H9 (cell line): ENCODE measurements at regions not wholly inside any gene's neighbourhood (a gene's known extent, or its start where the extent isn't known, plus 50 kb on each side); places are given as distances from the start of the nearest gene placed in this dataset.

Experiments
- DNase-seq: peaks from one replicate; pipeline ENCODE4 v3.0.0-alpha.2; 2017
- H2AFZ ChIP-seq: one replicate; pipeline ENCODE4 v1.6.1; 2013; ENCODE audit warnings: mild to moderate bottlenecking, low read length, control low read depth, moderate library complexity
- H2AK5ac ChIP-seq: 2 replicates; pipeline ENCODE4 v1.6.1; 2013; ENCODE audit warnings: low read length, control low read depth, mixed read lengths; ENCODE audit not compliant: insufficient read length
- H2BK120ac ChIP-seq: one replicate; pipeline ENCODE4 v1.6.1; 2013; ENCODE audit warnings: low read depth, mild to moderate bottlenecking, low read length, control low read depth, inconsistent platforms; ENCODE audit not compliant: poor library complexity, severe bottlenecking
- H2BK12ac ChIP-seq: 2 replicates; pipeline ENCODE4 v1.6.1; 2013; ENCODE audit warnings: low read length, control low read depth, mixed read lengths, low read depth; ENCODE audit not compliant: insufficient read length
- H2BK15ac ChIP-seq: 2 replicates; pipeline ENCODE4 v1.6.1; 2013; ENCODE audit warnings: low read depth, low read length, control low read depth
- H2BK20ac ChIP-seq: one replicate; pipeline ENCODE4 v1.6.1; 2013; ENCODE audit warnings: low read depth, mild to moderate bottlenecking, low read length, control low read depth, inconsistent platforms; ENCODE audit not compliant: poor library complexity, severe bottlenecking
- H2BK5ac ChIP-seq: 2 replicates; pipeline ENCODE4 v1.6.1; 2013; ENCODE audit warnings: low read length, control low read depth, mixed read lengths; ENCODE audit not compliant: insufficient read length
- H3K14ac ChIP-seq: 2 replicates; pipeline ENCODE4 v1.6.1; 2013; ENCODE audit warnings: low read length, control low read depth; ENCODE audit not compliant: insufficient read depth
- H3K18ac ChIP-seq: 2 replicates; pipeline ENCODE4 v1.6.1; 2013; ENCODE audit warnings: low read depth, mild to moderate bottlenecking, mixed read lengths, low read length, control low read depth; ENCODE audit not compliant: insufficient read length
- H3K23ac ChIP-seq: 2 replicates; pipeline ENCODE4 v1.6.1; 2013; ENCODE audit warnings: low read length, control low read depth, mixed read lengths, low read depth; ENCODE audit not compliant: insufficient read length
- H3K23me2 ChIP-seq: 2 replicates; pipeline ENCODE4 v1.6.1; 2013; ENCODE audit warnings: low read depth, mild to moderate bottlenecking, mixed read lengths, low read length, control low read depth; ENCODE audit not compliant: insufficient read length, poor library complexity, severe bottlenecking
- H3K27ac ChIP-seq: 2 replicates; pipeline ENCODE4 v1.5.1; 2013; ENCODE audit warnings: low read length, control low read depth, mixed read lengths, low read depth; ENCODE audit not compliant: insufficient read length
- H3K27me3 ChIP-seq: 2 replicates; pipeline ENCODE4 v1.6.1; 2013; ENCODE audit warnings: low read length, control low read depth, inconsistent platforms; ENCODE audit not compliant: insufficient read depth
- H3K4ac ChIP-seq: 2 replicates; pipeline ENCODE4 v1.6.1; 2013; ENCODE audit warnings: low read depth, mild to moderate bottlenecking, control low read depth, inconsistent platforms, low read length, moderate library complexity
- H3K4me1 ChIP-seq: 2 replicates; pipeline ENCODE4 v1.6.1; 2013; ENCODE audit warnings: low read length, control low read depth, inconsistent platforms; ENCODE audit not compliant: insufficient read depth
- H3K4me2 ChIP-seq: 2 replicates; pipeline ENCODE4 v1.6.1; 2013; ENCODE audit warnings: low read length, control low read depth, mixed read lengths; ENCODE audit not compliant: insufficient read length, insufficient read depth
- H3K56ac ChIP-seq: 2 replicates; pipeline ENCODE4 v1.6.1; 2013; ENCODE audit warnings: low read depth, mild to moderate bottlenecking, mixed read lengths, low read length, control low read depth; ENCODE audit not compliant: insufficient read length
- H3K79me1 ChIP-seq: 2 replicates; pipeline ENCODE4 v1.6.1; 2013; ENCODE audit warnings: low read depth, mild to moderate bottlenecking, moderate library complexity, low read length, control low read depth, inconsistent platforms; ENCODE audit not compliant: insufficient read depth, poor library complexity, severe bottlenecking
- H3K79me2 ChIP-seq: 2 replicates; pipeline ENCODE4 v1.6.1; 2013; ENCODE audit warnings: low read length, control low read depth, inconsistent platforms; ENCODE audit not compliant: insufficient read depth
- H3K9ac ChIP-seq: 2 replicates; pipeline ENCODE4 v1.6.1; 2013; ENCODE audit warnings: low read length, control low read depth, mixed read lengths; ENCODE audit not compliant: insufficient read length; ENCODE audit errors: extremely low read depth
- H3K9me3 ChIP-seq: one replicate; pipeline ENCODE4 v1.6.1; 2013; ENCODE audit warnings: low read depth, low read length, inconsistent platforms; ENCODE audit not compliant: control insufficient read depth
- H3T11ph ChIP-seq: one replicate; pipeline ENCODE4 v1.6.1; 2013; ENCODE audit warnings: mild to moderate bottlenecking, low read length, control low read depth, inconsistent platforms
- H4K20me1 ChIP-seq: one replicate; pipeline ENCODE4 v1.6.1; 2013; ENCODE audit not compliant: control insufficient read depth, insufficient read length, insufficient read depth
- H4K5ac ChIP-seq: 2 replicates; pipeline ENCODE4 v1.6.1; 2013; ENCODE audit warnings: low read depth, mild to moderate bottlenecking, mixed read lengths, low read length, control low read depth; ENCODE audit not compliant: insufficient read length
- H4K8ac ChIP-seq: replicated peaks from 2 replicates; pipeline ENCODE4 v1.6.1; 2013; ENCODE audit warnings: low read length, control low read depth, mixed read lengths, low read depth; ENCODE audit not compliant: insufficient read length
- H4K91ac ChIP-seq: 2 replicates; pipeline ENCODE4 v1.6.1; 2013; ENCODE audit warnings: low read depth, mild to moderate bottlenecking, moderate library complexity, mixed read lengths, low read length, control low read depth; ENCODE audit not compliant: insufficient read length
- H3K27ac Mint-ChIP-seq, 3 experiments: 2 replicates in 2 of 3; 3 replicates in 1 of 3; pipeline ENCODE4 v1.8.0; 2020 to 2021; ENCODE audit warnings: mixed read lengths in 3 of 3, mild to moderate bottlenecking in 1 of 3, moderate library complexity in 1 of 3
- H3K27me3 Mint-ChIP-seq: 2 replicates; pipeline ENCODE4 v1.8.0; 2021; ENCODE audit warnings: low read depth, mild to moderate bottlenecking, moderate library complexity, mixed read lengths
- H3K36me3 Mint-ChIP-seq, 3 experiments: 2 replicates in 2 of 3; 3 replicates in 1 of 3; pipeline ENCODE4 v1.8.0; 2020 to 2021; ENCODE audit warnings: low read depth in 3 of 3, mixed read lengths in 3 of 3; ENCODE audit not compliant: insufficient read depth in 1 of 3
- H3K4me1 Mint-ChIP-seq, 2 experiments: 2 replicates each; pipeline ENCODE4 v1.8.0; 2020; ENCODE audit warnings: mixed read lengths in 2 of 2
- H3K4me3 Mint-ChIP-seq, 2 experiments: 2 replicates in 1 of 2; 3 replicates in 1 of 2; pipeline ENCODE4 v1.8.0; 2020 to 2021; ENCODE audit warnings: mild to moderate bottlenecking in 2 of 2, mixed read lengths in 2 of 2, moderate library complexity in 1 of 2
- H3K9me3 Mint-ChIP-seq, 2 experiments: 2 replicates in 1 of 2; 3 replicates in 1 of 2; pipeline ENCODE4 v1.8.0; 2020; ENCODE audit warnings: mild to moderate bottlenecking in 2 of 2, mixed read lengths in 2 of 2, moderate library complexity in 1 of 2
- WGBS: extraction: QIAGEN DNeasy Blood & Tissue Kit; methylation state at CpG from one replicate; pipeline ENCODE4 v1.1.7; 2013; ENCODE audit warnings: missing lambda C conversion rate, low lambda C conversion rate, mixed read lengths; ENCODE audit not compliant: insufficient read length; ENCODE audit errors: extremely low coverage; 5-methylcytosine and 5-hydroxymethylcytosine counted together
- TF ChIP-seq, protein P1 (sequence below): fragments of 200-600 bp; sonication (generic); conservative IDR thresholded peaks from 3 replicates; pipeline ENCODE4 v1.8.0; 2021; ENCODE audit warnings: antibody characterized with exemption, mild to moderate bottlenecking

DNA sequence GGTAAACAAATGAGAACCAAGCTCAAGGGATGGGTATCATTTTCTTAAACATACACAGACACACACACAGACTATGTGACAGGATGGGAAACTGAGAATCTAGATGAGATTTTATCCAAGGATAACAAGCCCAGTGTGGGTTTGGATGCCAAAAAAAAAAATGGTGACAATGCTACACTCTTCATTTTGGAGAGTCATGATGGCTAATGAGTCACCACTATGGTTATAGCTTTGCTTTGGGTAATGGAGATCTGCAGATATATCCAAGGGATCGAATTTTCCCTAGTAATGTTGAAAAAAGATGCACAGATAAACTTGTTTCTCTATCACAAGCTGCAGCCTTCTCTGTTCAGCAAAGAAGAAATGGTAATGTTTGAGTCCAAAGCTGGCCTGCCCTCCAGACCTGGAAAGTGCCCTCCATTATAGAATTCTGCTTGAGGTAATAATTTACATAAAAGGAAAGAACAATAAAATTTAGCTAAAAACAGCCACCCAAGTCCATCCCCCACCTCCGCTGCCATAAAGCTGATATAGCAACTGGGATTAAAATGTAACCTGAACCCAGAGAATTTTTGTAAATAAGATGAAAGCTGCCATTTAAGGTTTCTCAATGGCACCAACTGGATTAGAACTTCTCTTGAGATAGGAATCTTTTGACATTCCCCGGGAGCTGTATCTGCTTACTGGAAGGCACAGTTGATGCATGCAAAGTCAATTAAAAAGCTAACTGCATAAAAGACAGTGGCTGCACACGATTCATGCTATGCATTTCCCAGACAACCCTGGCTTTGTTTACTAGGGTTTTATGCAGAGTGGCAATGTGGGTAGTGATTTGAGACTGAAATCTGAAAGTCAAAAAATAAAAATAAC is 395.2 kb upstream of the LYPLAL1 start:
- no peak overlapping the region for H3K23ac ChIP-seq
- H2AK5ac ChIP-seq, result no peak overlapping the region
- H2AFZ ChIP-seq, result no peak overlapping the region
- H3T11ph ChIP-seq, result no peak overlapping the region
- Mint-ChIP-seq H3K9me3 (no peaks in the 10 kb centered on the region), H3K36me3 (no peaks in the 10 kb centered on the region), H3K4me3 (no peak overlapping the region), H3K27me3 (no peaks in the 10 kb centered on the region), H3K4me1 (peaks cover 4 to 9% of the 10 kb centered on the region in 2 experiments; a peak in 3 of 4 replicates), H3K27ac (no peak overlapping the region)
- H2BK15ac ChIP-seq, result no peak overlapping the region
- no peak overlapping the region for H2BK20ac ChIP-seq
- H2BK12ac ChIP-seq, result no peak overlapping the region
- no peak overlapping the region for H3K4me2 ChIP-seq
- TF ChIP-seq, protein P1, sequence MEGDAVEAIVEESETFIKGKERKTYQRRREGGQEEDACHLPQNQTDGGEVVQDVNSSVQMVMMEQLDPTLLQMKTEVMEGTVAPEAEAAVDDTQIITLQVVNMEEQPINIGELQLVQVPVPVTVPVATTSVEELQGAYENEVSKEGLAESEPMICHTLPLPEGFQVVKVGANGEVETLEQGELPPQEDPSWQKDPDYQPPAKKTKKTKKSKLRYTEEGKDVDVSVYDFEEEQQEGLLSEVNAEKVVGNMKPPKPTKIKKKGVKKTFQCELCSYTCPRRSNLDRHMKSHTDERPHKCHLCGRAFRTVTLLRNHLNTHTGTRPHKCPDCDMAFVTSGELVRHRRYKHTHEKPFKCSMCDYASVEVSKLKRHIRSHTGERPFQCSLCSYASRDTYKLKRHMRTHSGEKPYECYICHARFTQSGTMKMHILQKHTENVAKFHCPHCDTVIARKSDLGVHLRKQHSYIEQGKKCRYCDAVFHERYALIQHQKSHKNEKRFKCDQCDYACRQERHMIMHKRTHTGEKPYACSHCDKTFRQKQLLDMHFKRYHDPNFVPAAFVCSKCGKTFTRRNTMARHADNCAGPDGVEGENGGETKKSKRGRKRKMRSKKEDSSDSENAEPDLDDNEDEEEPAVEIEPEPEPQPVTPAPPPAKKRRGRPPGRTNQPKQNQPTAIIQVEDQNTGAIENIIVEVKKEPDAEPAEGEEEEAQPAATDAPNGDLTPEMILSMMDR, result no peak
- H3K4me1 ChIP-seq, result no peaks in the 10 kb centered on the region; the same call in 1 of the 2 replicates
- H2BK5ac ChIP-seq, result no peak overlapping the region
- no peak for DNase-seq
- no peak overlapping the region for H3K27ac ChIP-seq
- no peak overlapping the region for H3K56ac ChIP-seq
- WGBS, result no CpG with 5 or more reads among the region's 4 CpGs
- H3K23me2 ChIP-seq, result no peaks in the 10 kb centered on the region
- no peaks in the 10 kb centered on the region for H4K20me1 ChIP-seq
- H3K79me2 ChIP-seq, result no peaks in the 10 kb centered on the region
- H3K4ac ChIP-seq, result no peak overlapping the region
- no peaks in the 10 kb centered on the region for H3K27me3 ChIP-seq
- no peak overlapping the region for H3K18ac ChIP-seq
- no peak overlapping the region for H4K5ac ChIP-seq
- H2BK120ac ChIP-seq, result no peak overlapping the region
- H3K9ac ChIP-seq, result no peak overlapping the region
- no peaks in the 10 kb centered on the region for H3K9me3 ChIP-seq
- H3K14ac ChIP-seq, result no peak overlapping the region
- H3K79me1 ChIP-seq, result no peaks in the 10 kb centered on the region
- H4K91ac ChIP-seq, result no peak overlapping the region
- no peak overlapping the region for H4K8ac ChIP-seq
